Nephron progenitor cell (in vitro differentiated cells): ENCODE measurements at regions not wholly inside any gene's neighbourhood (a gene's known extent, or its start where the extent isn't known, plus 50 kb on each side); places are given as distances from the start of the nearest gene placed in this dataset.
A peak's percentile ranks its signal among the peaks of the same experiment; 100 is the strongest.

Experiments used
- DNase-seq: peaks from one replicate; pipeline ENCODE4 v3.0.0; 2021
- H3K27ac Mint-ChIP-seq: 2 replicates; pipeline ENCODE4 v1.8.0; 2021; ENCODE audit warnings: mild to moderate bottlenecking, moderate library complexity, mixed read lengths
- H3K27me3 Mint-ChIP-seq: 2 replicates; pipeline ENCODE4 v1.8.0; 2021; ENCODE audit warnings: mild to moderate bottlenecking, low read depth, mixed read lengths; ENCODE audit not compliant: poor library complexity
- H3K36me3 Mint-ChIP-seq: 2 replicates; pipeline ENCODE4 v1.8.0; 2021; ENCODE audit warnings: low read depth, mixed read lengths
- H3K4me1 Mint-ChIP-seq: 2 replicates; pipeline ENCODE4 v1.8.0; 2021; ENCODE audit warnings: mixed read lengths
- H3K4me3 Mint-ChIP-seq: 2 replicates; pipeline ENCODE4 v1.8.0; 2021; ENCODE audit warnings: mild to moderate bottlenecking, moderate library complexity, mixed read lengths
- H3K9me3 Mint-ChIP-seq: 2 replicates; pipeline ENCODE4 v1.8.0; 2021; ENCODE audit warnings: mild to moderate bottlenecking, moderate library complexity, mixed read lengths
- CTCF ChIP-seq: fragments of 200-600 bp; sonication (generic); IDR thresholded peaks from 2 replicates; pipeline ENCODE4 v1.5.0; 2021; ENCODE audit warnings: antibody characterized with exemption

GRCh38 chr6:14487625-14488024 lies 370.1 kb downstream of the CD83 start:
- no peaks in the 10 kb centered on the region for H3K36me3 Mint-ChIP-seq
- peaks cover 12% of the 10 kb centered on the region for H3K4me1 Mint-ChIP-seq
- H3K9me3 Mint-ChIP-seq: peaks cover 25% of the 10 kb centered on the region
- no peak overlapping the region for H3K4me3 Mint-ChIP-seq
- no peak for DNase-seq
- no peak overlapping the region for H3K27ac Mint-ChIP-seq
- no peak for TF ChIP-seq CTCF
- H3K27me3 Mint-ChIP-seq: peaks cover 3% of the 10 kb centered on the region

GRCh38 chr6:14488180-14488579 lies 370.6 kb downstream of the CD83 start:
- no peak for TF ChIP-seq CTCF
- DNase-seq: no peak
- Mint-ChIP-seq H3K36me3 (no peaks in the 10 kb centered on the region), H3K27me3 (peaks cover 3% of the 10 kb centered on the region), H3K9me3 (peaks cover 23% of the 10 kb centered on the region), H3K27ac (no peak overlapping the region), H3K4me3 (no peak overlapping the region), H3K4me1 (peaks cover 12% of the 10 kb centered on the region)

GRCh38 chr6:14489445-14489844 lies 371.9 kb downstream of the CD83 start:
- TF ChIP-seq CTCF: no peak
- Mint-ChIP-seq H3K36me3 (no peaks in the 10 kb centered on the region), H3K27ac (no peak overlapping the region), H3K4me1 (peaks cover 12% of the 10 kb centered on the region), H3K9me3 (peaks cover 18% of the 10 kb centered on the region), H3K4me3 (no peak overlapping the region), H3K27me3 (peaks cover 3% of the 10 kb centered on the region)
- no peak for DNase-seq

DNA sequence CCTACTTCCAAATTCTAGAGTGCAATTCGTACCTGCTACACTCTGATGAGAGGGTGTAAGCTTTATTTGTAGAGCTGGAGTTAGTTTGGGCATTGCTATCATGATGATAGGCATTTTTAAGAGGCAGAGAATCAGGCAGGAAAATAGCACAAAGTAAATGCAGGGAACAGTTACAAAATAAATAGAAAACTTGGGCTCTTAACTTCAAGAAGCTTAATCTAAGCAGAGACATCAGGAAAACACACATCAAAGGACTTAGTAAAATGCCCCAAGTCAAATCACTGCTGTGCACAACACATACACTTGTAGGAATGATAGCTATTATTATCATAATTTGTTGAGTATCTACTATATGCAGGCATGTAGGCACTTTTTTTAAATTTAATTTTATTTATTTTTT lies 381.2 kb downstream of the CD83 start:
- H3K27me3 Mint-ChIP-seq: peaks cover 3% of the 10 kb centered on the region
- H3K9me3 Mint-ChIP-seq: peaks cover 21% of the 10 kb centered on the region
- DNase-seq: no peak
- H3K36me3 Mint-ChIP-seq: peaks cover 10% of the 10 kb centered on the region
- peaks cover 21% of the 10 kb centered on the region for H3K4me1 Mint-ChIP-seq
- no peak for TF ChIP-seq CTCF
- no peak overlapping the region for H3K27ac Mint-ChIP-seq
- H3K4me3 Mint-ChIP-seq: no peak overlapping the region

- H3K4me1 Mint-ChIP-seq: peaks cover 24% of the 10 kb centered on the region
- peaks cover 21% of the 10 kb centered on the region for H3K9me3 Mint-ChIP-seq
- no peak overlapping the region for H3K27ac Mint-ChIP-seq
- no peak overlapping the region for H3K4me3 Mint-ChIP-seq
- peaks cover 10% of the 10 kb centered on the region for H3K36me3 Mint-ChIP-seq
- H3K27me3 Mint-ChIP-seq: peaks cover 3% of the 10 kb centered on the region
- no peak for DNase-seq
- TF ChIP-seq CTCF: no peak
These were observed 381.7 kb downstream of the CD83 start for GRCh38 chr6:14499309-14499708.

DNA sequence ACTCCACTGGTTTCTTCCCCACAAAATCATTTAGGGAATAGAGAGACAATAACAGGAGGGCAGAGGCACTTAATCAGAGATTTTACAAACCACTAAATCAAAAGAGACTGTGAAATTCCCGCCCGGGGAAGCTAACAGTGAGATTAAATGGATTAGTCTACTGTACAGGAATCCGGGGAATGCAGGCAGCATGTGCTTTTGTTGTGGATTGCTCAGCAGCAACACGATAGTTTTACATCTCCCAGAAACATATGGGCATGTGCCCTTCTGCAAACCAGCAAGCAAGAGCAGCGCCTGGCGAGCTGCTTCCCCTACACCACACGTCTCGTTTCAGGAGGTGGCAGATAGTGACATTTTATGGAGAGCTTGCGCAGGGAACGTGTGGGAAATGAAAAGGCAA lies 382.3 kb downstream of the CD83 start:
- H3K4me1 Mint-ChIP-seq: peaks cover 26% of the 10 kb centered on the region
- no peak overlapping the region for H3K27ac Mint-ChIP-seq
- H3K27me3 Mint-ChIP-seq: peaks cover 3% of the 10 kb centered on the region
- peaks cover 18% of the 10 kb centered on the region for H3K9me3 Mint-ChIP-seq
- DNase-seq: peak; percentile 26
- no peak overlapping the region for H3K4me3 Mint-ChIP-seq
- no peak for TF ChIP-seq CTCF
- H3K36me3 Mint-ChIP-seq: peaks cover 10% of the 10 kb centered on the region
